DMS153 (cell line): ENCODE measurements at regions not wholly inside any gene's neighbourhood (a gene's known extent, or its start where the extent isn't known, plus 50 kb on each side); places are given as distances from the start of the nearest gene placed in this dataset.
"Not testable (repeated sequence)": the region's sequence is repeated elsewhere in the genome, so short reads cannot be mapped to it uniquely, and the experiment has no call there.

ENCODE experiments used
- DNase-seq: peaks from one replicate; lab custom pipeline; 2025; lab: John Stamatoyannopoulos, UW

DNA sequence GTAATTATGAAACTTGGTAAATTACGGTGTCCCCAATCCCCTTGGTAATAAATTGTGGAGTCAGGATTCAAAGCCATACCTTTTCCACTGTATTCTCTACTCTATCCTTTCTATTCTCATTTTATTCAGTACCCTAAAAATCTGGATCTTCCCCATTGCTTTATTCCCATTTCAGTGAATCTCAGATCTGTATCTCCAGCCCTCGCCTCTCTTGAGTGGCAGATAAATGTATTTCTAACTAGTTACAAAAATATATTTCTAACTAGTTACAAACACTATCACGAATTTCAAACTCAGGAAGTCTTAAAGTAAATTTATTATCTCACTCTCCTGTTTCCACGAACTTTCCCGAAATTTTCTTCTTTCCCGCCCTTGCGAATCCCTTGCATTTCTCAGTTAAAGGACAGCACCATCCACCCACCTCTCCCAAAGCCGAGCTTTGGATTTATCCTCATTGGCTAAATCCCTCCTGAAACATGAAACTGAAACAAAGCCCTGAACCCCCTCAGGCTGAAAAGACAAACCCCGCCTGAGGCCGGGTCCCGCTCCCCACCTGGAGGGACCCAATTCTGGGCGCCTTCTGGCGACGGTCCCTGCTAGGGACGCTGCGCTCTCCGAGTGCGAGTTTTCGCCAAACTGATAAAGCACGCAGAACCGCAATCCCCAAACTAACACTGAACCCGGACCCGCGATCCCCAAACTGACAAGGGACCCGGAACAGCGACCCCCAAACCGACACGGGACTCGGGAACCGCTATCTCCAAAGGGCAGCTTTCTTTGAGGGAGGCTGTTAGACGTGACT, 164.3 kb upstream of the PABPC3 start:
- DNase-seq, result no peak

GRCh38 chr13:24933106-24934023, 162.6 kb upstream of the PABPC3 start:
- DNase-seq, result not testable (repeated sequence)

DNA sequence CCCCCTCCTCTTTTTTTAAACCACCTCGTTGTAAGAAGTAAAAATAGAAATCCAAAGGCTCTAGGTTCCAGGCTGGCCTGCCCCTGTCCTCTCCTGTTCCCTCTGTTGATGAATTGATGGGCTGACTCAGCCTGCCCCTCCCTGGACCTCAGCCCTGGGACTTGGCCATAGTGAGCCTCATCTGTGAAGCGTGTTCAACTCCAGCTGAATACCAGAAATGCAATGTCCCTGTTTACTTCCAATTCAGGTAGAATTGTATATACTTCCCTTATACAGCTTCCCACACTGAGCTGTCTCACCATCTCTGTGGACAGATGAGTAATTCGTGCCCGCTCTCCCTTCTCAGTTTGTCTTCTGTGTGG, 161.9 kb upstream of the PABPC3 start:
- DNase-seq, result not testable (repeated sequence)

DNA sequence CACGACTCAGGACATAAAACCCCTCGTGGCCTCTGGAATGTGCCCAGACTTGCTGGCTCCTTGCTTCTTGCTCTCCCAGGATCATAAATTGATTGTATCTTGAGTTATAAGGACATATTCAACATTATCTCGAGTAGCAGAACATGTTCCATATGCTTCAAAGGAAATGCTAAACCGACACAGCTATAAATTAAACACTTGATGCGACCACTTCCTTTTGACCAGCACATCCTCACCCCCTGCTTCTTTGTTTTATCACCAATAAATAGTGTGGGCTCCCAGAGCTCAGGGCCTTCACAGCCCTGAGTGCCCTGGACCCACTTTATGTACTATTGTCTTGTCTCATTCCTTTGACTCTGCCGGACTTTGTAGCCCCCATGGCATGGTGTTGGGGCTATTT, 157.0 kb upstream of the PABPC3 start:
- no peak for DNase-seq

- DNase-seq, result not testable (repeated sequence)
Observed at GRCh38 chr13:24941023-24941713, 154.8 kb upstream of the PABPC3 start.

DNA sequence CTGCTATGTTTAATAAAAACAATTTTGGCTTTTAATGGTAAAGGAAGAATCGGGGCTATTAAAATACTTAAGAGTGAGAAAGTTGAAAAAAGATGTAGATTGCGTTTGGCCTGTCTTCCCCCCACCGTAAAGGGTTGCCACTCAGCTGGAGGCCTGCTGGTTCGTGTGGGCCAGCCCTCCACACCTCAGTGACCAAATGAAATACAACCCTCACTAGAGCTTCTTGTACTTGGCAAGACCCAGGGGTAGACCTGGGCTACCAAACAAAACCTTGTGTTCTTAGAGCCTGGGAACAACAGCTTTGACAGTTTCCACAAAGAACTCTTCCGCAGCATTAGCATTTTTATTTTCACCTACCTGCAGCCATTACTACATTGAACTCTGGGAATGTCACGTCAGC, 152.8 kb upstream of the PABPC3 start:
- no peak for DNase-seq

DNA sequence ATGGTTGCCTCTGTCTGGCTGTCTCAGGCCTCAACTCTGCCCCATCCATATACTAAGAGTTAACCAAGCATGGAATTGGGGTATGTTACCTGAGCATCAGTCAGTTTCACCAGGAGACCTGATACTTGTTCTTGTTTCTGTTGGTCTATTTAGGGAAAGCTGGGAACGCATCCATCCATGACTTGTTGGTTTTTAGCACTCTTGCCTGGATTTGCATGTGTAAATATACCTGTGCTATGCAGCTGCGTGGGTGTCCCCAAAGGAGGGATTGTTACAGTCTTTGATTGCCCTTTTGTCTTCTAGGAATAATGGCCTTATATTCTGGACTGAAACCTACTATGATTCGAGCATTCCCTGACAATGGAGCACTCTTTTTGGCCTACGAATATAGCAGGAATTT, 151.9 kb upstream of the PABPC3 start:
- DNase-seq, result not testable (repeated sequence)

DNA sequence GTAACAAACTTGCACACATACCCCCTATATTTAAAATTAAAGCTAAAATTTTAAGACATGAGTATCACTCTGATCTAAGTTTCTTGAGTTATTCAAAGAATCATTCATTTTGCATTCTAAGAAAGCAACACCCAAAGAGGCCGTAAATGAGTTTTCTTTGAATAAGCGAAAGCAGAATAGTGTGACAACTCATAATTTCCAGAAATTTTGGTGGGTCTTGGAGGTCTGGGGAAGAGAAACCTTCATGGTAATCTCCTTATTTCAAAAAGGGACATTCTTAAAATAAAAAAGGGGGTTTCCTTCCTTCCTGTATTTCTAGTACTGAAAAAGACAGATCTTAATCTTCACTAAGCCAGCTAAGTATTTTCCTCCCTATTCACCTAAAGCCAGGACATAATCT, 147.0 kb upstream of the PABPC3 start:
- not testable (repeated sequence) for DNase-seq

- DNase-seq, result not testable (repeated sequence)
Observed at GRCh38 chr13:24950611-24951010, 145.3 kb upstream of the PABPC3 start.

GRCh38 chr13:24967970-24968369, 128.0 kb upstream of the PABPC3 start:
- DNase-seq, result not testable (repeated sequence)

DNA sequence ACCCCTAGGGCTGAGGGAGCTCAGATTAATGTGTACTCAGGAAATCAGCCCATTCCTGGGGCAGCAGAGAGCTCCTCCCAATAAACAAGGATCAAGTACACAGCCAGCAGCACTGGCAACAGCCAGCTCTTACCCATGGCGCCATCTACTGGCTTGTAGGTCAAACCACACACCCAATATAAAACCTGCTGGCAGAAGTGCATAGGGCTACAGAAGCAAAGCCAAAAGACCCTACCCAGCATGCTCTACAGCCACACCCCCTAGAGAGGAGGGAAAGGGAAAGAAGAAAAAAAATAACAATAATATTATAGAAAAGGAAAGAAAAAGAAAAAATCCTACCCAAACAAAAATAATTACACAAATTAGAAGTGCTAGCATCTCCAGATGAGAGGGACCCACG, 127.5 kb upstream of the PABPC3 start:
- not testable (repeated sequence) for DNase-seq

DNA sequence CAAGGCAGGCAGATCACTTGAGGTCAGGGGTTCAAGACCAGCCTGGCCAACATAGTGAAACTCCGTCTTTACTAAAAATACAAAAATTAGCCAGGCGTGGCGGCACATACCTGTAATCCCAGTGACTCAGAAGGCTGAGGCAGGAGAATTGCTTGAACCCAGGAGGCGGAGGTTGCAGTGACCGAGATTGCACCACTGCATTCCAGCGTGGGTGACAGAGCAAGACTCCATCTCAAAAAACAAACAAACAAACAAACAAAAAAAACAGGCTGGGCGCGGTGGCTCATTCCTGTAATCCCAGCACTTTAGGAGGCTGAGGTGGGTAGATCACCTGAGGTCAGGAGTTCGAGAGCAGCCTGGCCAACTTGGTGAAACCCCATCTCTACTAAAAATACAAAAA, 122.8 kb upstream of the PABPC3 start:
- not testable (repeated sequence) for DNase-seq

- DNase-seq, result not testable (repeated sequence)
Observed at GRCh38 chr13:24981181-24981803, 114.6 kb upstream of the PABPC3 start.

- DNase-seq, result peak; percentile 62
Observed at GRCh38 chr13:24982333-24982999, 113.5 kb upstream of the PABPC3 start.

DNA sequence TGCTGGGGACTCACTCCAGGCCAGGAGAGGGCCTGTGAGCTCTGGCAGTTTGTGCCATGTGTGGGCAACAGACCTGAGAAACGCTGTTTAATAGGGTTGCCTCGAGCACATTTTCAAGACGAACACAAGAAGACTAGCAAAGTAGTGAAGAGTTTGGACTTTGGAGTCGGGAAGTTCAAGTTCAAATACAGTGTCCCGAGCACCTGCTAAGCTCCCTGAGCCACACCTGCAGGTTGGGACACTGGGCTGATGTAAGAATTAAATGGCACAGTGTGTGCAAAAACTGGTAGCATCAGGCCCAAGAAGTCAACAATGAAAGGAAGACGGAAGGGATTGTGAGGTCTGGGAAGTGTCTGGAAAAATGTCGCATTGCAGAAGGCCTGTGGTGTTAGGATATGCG, 112.8 kb upstream of the PABPC3 start:
- DNase-seq, result no peak

GRCh38 chr13:24984134-24984533, 111.8 kb upstream of the PABPC3 start:
- no peak for DNase-seq

DNA sequence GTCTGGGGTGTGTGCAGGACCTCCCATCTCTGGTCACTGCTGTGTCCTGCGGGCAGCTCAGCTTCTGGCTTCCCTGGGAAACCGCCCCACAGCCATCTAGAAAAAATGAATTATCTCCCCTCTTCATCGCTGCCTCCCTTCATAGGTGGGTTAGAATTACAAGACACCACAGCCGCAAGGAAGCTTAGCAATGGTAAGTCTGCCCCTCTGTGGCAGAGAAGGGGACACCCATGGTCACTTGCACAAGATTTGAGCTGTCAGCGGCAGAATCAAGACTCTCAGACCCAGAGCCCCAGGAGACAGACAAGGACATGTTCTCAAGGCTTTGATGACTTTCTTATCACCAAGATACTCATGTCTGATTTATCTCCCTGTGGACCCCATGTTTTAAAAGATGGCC, 110.8 kb upstream of the PABPC3 start:
- no peak for DNase-seq

DNA sequence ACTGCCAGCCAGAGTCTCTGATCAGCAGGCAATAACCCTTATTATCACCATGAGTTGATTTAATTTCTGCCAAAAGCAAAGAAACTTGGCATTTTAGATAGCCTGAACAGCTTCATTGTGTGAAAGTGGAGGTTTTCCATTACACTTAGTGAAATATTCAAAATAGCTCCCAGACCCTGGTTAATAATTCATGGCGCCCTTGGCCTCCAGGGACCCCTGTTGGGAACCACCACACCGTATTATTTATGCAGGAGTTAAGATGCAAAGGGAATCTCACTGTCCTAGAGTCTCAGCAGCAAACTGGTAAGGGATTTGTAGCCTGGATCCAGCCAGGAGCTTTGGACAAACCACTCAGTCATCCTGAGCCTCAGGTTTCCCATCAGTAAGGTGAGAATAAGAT, 110.0 kb upstream of the PABPC3 start:
- DNase-seq, result no peak

GRCh38 chr13:24986826-24987225, 109.1 kb upstream of the PABPC3 start:
- DNase-seq, result no peak

- DNase-seq, result not testable (repeated sequence)
Observed at GRCh38 chr13:24989959-24990358, 106.0 kb upstream of the PABPC3 start.

- DNase-seq, result not testable (repeated sequence)
Observed at GRCh38 chr13:24992946-24993345, 103.0 kb upstream of the PABPC3 start.
